ENCODE measurements at regions not wholly inside any gene's neighbourhood (a gene's known extent, or its start where the extent isn't known, plus 50 kb on each side); places are given as distances from the start of the nearest gene placed in this dataset.

DNA sequence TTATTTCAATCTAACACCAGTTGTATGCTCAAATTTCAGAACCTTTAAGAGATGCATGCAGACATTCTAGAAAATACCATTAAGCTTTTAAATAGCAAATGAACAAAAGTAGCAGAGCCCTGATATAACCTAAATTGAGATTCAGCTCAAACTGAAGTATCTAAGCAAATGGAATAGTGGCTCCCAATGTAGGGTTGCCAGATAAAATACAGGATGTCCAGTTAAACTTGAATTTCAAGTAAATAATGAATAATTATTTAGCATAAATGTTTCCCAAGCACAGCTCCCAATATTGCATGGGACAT is 171.1 kb upstream of the ATP11B start:
- TF ChIP-seq, protein P1, sequence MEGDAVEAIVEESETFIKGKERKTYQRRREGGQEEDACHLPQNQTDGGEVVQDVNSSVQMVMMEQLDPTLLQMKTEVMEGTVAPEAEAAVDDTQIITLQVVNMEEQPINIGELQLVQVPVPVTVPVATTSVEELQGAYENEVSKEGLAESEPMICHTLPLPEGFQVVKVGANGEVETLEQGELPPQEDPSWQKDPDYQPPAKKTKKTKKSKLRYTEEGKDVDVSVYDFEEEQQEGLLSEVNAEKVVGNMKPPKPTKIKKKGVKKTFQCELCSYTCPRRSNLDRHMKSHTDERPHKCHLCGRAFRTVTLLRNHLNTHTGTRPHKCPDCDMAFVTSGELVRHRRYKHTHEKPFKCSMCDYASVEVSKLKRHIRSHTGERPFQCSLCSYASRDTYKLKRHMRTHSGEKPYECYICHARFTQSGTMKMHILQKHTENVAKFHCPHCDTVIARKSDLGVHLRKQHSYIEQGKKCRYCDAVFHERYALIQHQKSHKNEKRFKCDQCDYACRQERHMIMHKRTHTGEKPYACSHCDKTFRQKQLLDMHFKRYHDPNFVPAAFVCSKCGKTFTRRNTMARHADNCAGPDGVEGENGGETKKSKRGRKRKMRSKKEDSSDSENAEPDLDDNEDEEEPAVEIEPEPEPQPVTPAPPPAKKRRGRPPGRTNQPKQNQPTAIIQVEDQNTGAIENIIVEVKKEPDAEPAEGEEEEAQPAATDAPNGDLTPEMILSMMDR (IDR thresholded peaks at IDR 0.05; ENCODE audit: borderline replicate concordance, control extremely low read depth, extremely low read depth, insufficient read depth, missing control alignments): no peak
- DNase-seq (ENCODE audit: low spot score): no peak
- in situ Hi-C loops (cut with MboI; ENCODE audit: low sequenced_read_pairs, unreplicated experiment): no loop called here

- no peak for DNase-seq (ENCODE audit: low spot score)
- TF ChIP-seq, protein P1 (IDR thresholded peaks at IDR 0.05; ENCODE audit: borderline replicate concordance, control extremely low read depth, extremely low read depth, insufficient read depth, missing control alignments): no peak
- in situ Hi-C loops (cut with MboI; ENCODE audit: low sequenced_read_pairs, unreplicated experiment): no loop called here
These were observed 166.5 kb upstream of the ATP11B start for GRCh38 chr3:182626484-182627467.

- no peak for DNase-seq (ENCODE audit: low spot score)
- TF ChIP-seq, protein P1 (IDR thresholded peaks at IDR 0.05; ENCODE audit: borderline replicate concordance, control extremely low read depth, extremely low read depth, insufficient read depth, missing control alignments): no peak
- in situ Hi-C loops (cut with MboI; ENCODE audit: low sequenced_read_pairs, unreplicated experiment): no loop called here
These were observed 164.8 kb upstream of the ATP11B start for GRCh38 chr3:182628531-182628930.

DNA sequence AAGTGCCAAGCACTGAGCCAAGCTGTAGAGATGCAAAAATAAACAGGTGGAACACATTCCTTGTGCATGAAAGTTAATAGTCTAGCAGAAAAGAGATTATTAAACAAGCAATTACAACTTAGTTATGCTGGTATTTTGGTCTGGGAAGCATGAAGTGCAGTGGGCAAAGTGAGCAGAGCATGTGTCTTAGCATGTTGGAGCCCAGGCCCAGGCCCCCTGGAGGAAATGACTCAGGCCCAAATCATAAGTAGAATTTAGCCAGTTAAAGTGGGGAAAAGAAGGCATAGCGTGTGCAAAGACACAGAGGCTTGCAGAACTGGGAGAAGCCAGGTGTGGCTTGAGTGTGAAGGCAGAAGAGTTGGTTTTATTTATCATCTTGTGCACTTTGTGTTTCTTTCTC is 163.8 kb upstream of the ATP11B start:
- in situ Hi-C loops (cut with MboI; ENCODE audit: low sequenced_read_pairs, unreplicated experiment): no loop called here
- TF ChIP-seq, protein P1 (IDR thresholded peaks at IDR 0.05; ENCODE audit: borderline replicate concordance, control extremely low read depth, extremely low read depth, insufficient read depth, missing control alignments): no peak
- DNase-seq (ENCODE audit: low spot score): no peak

- TF ChIP-seq, protein P1 (IDR thresholded peaks at IDR 0.05; ENCODE audit: borderline replicate concordance, control extremely low read depth, extremely low read depth, insufficient read depth, missing control alignments): no peak
- in situ Hi-C loops (cut with MboI; ENCODE audit: low sequenced_read_pairs, unreplicated experiment): no loop called here
These were observed 161.9 kb upstream of the ATP11B start for GRCh38 chr3:182631183-182632076.

GRCh38 chr3:182632077-182632393 is 161.3 kb upstream of the ATP11B start:
- in situ Hi-C loops (cut with MboI; ENCODE audit: low sequenced_read_pairs, unreplicated experiment): no loop called here
- no peak for DNase-seq (ENCODE audit: low spot score)
- TF ChIP-seq, protein P1 (IDR thresholded peaks at IDR 0.05; ENCODE audit: borderline replicate concordance, control extremely low read depth, extremely low read depth, insufficient read depth, missing control alignments): no peak

More at GRCh38 chr3:182631183-182632076, 161.9 kb upstream of the ATP11B start:
- DNase-seq (ENCODE audit: low spot score): no peak
